HG02981 (cell line): ENCODE measurements at regions not wholly inside any gene's neighbourhood (a gene's known extent, or its start where the extent isn't known, plus 50 kb on each side); places are given as distances from the start of the nearest gene placed in this dataset.

Source experiments
- ATAC-seq: cut with Tn5 transposase; IDR thresholded peaks from one replicate; pipeline ENCODE4 v1.9.1; 2021; ENCODE audit warnings: mild to moderate bottlenecking, moderate library complexity; ENCODE audit not compliant: unreplicated experiment

DNA sequence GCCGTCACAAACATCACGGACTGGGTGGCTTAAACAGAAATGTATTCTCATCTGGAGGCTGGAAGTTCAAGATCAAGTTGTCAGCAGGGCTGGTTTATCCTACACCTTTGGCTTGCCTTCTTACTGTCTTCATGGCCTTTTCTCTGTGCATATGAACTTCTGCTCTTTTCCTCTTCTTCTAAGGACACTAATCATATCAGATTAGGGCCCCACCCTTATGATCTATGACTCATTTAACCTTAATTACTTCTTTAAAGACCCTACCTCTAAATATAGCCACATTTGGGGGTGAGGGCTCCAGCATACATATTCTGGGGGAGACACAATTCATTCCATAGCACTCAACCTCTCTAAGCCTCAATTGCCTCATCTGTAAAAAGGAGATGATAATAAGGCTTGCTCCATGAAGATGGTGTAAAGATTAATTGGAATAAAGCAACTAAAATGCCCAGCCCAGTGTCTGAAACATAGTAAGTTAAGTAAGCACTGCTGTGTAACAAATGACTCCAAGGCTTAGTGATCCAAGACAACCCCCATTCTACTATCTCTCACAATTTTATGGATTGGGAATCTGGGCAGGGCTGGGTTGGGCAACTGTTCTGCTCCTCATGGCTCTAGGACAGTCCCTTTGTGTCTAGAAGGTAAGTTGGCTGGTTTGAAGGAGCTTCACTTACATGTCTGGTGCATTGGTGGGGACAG, 119.8 kb downstream of the BANF2 start:
- ATAC-seq, result no peak

DNA sequence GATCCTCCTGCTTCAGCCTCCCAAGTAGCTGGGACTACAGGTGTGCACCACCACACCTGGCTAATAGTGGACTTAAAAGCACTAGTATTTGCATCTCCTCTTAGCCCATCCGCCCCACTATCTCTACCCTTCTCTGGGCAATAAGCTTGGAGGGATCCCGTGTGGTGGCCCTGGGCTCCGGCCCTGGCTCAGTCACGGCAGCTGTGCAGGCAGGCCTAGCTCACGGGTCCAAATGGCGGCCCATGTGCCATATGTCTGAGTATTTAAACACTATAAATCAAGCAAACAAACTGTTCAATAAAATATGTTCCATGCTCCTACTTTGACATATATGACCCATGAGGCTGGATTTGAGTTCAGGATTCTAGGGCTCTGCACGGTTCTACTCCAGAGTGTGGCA, 118.4 kb downstream of the BANF2 start:
- no peak for ATAC-seq

- ATAC-seq, result no peak
Measured at GRCh38 chr20:17816804-17817587, 117.2 kb downstream of the BANF2 start.

DNA sequence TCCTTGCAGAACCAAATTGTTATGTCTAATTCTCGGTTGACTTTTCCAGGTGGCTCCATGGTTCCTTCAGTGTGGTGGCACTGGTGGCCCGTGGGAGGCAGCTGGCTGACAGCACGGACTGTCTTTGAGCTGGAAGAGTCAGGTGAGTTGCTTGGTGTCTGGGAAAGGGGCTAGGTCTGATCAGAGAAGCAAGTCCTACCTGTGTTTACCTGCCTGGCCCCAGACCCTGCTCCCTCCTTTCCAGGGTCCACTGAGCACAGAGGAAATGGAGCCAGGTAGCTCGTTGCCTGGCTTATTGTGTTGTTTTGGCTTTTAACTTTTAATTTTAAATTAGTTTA, 111.8 kb downstream of the BANF2 start:
- ATAC-seq, result no peak

- no peak for ATAC-seq
Measured at GRCh38 chr20:17810847-17811627, 111.3 kb downstream of the BANF2 start.

GRCh38 chr20:17810062-17810631, 110.4 kb downstream of the BANF2 start:
- no peak for ATAC-seq

DNA sequence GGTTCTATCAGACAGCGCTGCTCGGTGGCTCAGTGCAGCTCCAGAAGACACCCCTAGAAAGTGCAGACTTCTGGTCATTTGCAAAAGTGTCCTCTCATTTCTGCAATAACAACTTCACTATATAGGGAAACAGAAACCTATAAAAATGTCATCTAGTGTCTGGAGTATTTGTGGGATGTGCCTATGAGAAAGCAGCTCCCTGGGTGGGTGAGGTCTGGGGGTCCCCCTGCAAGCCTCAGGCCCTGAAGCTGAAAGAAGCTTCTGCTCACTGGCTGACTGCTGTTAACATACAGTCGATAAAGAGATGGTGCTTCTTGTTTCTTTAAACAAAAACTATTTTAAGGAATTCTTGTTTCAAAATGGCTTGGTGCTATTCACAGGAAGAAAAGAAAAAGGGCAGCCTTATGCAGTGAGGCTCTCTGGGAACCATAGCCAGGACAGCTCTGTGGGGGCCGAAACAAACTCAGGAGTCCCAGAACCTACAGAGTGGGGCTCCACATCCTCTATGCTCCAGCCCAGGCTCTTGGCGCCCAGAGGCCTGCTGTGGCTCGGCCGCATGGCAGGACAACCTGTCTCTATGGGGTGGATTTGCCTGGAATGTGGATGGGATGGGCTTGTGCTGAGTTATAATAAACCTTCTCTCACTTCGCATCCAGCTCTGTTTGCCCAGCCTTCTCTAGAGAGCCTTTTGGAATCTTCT, 109.7 kb downstream of the BANF2 start:
- no peak for ATAC-seq

GRCh38 chr20:17808782-17809181, 109.0 kb downstream of the BANF2 start:
- ATAC-seq, result no peak

DNA sequence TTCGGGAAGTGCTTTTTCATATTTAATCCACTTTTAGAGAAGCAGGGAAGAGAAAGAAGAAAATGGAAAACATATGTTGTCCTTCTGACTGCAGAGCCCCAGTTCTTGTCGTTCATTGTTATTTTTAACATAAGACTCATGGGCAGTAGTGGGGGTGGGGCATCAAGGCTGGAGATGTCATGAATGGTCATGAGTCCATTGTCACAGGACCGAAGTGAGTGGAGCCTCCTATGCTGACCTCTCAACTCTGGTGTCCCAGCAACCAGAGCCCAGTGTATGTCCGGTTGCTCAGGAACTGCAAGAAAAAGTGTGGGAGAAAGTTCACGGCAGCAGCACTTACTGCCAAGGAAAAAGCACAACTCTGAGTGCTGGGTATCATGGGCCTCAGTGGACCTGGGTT, 108.6 kb downstream of the BANF2 start:
- ATAC-seq, result no peak

DNA sequence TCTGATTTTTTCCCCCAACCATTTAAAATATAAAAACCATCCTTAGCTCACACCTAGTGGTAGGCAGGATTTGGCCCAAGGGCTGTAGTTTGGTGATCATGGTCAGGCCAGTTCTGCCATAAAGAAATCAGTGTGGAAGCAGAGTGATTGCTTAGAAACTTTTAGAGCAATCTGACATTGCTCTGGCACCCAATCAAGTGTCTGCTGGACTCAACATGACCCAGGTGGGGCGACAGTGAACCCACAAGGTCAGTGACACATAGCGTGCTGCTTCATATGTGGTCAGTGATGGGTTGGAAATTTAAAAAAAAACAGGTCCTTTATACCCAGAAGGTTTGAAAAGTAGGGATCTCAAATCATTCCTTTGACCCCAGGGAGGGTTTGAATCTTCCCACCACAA, 107.9 kb downstream of the BANF2 start:
- no peak for ATAC-seq

DNA sequence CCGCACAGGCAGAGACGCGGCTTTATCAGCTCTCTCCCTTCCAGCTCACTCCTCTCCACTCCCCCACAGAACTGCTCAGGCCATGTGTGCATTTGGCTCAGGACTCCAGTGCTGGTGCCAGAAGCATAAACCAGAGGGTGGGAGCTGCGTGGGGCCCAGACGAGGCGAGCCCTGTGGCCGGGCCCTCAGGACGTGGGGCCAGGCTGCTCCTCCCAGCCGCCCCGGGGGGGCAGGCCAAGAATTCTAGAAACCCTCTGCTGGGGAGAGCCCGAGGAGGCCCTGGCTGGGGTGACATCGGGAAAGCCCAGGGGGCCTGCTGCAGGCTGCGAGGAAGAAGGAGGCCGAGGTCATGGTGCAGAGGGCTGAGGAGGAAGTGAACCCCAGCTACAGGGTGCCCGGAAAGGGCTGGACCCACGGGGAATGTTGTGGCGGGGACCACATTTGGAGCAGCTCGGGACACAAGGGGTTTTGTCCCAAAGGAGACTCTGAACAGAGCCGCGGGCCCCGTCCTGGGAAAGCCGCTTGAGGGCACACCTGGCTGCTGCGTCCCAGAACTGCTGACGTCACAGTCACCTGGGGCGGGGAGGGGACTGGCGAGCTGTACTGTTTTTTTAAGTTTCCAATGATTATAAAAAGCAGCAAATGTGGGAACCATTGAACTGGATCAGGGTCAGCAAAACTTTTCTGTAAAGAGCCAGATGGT, 107.1 kb downstream of the BANF2 start:
- no peak for ATAC-seq

DNA sequence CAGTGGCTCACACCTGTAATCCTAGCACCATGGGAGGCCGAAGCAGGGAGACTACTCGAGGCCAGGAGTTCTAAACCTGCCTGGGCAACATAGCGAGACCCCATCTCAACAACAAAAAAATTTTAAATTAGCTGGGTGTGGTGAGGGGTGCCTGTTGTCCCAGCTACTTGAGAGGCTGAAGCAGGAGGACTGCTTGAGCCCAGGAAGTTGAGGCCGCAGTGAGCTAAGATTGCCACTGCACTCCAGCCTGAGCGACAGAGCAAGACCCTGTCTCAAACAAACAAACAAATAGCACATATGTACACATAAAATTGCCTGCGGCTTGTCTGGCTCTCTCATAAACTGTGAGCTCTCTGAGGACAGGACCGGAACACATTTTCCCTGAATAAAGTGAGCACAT, 106.3 kb downstream of the BANF2 start:
- no peak for ATAC-seq

GRCh38 chr20:17803765-17804164, 104.0 kb downstream of the BANF2 start:
- ATAC-seq, result no peak

DNA sequence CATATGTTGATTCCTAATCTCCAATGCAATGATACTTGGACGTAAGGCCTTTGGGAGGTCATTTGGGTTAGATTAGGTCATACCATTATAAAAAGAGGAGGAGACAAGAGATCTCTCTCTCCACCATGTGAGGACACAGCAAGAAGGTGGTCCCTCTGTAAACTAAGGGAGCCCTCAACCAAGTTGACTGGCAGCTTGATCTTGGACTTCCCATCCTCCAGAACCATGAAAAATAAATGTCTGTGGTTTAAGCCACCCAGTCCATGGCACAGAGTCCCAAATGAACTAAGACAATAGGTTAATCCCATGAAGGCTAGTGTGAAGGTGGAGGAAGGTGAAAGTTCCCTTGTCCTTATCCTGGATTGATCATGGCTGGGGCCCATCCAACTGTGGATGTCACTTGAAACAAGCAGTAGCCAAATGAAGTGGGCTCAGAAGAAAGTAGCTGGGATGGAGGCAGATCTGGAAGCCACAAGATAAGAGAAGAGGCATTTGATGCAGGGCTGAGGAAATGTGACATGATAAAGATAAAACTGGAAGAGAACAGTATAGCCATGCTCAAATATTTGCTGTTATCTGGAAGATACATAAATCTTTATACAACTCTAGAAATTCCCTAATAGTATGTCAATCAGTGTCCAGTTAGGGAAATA, 99.9 kb downstream of the BANF2 start:
- ATAC-seq, result no peak

DNA sequence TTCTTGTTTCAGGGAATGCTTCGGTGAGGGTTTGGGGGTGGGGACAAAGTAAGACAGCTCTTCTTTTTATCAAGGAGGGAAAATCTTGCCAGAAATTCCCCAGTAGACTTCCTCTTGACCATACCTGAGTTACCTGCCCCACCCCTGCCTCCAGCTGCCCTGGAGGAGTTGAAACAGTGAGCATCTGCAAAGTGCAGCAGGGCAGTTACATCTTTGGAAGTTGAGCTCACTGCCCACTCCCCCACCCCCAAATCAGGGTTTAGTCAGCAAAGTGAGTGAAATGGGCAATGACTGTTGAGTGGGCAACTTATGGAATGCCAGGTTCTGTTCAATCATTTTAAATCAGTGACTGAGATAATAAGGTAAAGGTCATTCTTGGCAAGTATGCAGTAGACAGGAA, 98.8 kb downstream of the BANF2 start:
- ATAC-seq, result no peak

DNA sequence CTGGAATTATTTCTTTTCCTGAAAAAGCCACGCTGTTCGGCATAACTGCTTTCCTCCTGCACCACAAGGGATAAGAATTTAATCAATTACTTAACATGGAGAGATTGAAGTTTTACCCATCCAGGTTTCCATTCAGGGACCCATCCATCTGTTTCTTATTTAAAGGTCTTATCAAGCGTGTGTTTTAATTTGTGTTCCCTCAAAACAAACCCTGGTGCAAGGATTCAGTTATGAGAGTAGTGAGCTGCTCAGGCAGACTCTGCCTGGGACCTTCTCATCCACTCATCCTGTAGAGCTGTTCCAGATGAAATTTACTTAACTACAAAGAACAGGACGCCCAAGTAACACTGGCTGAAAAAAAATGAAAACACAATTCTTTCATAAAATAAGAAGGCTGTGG, 97.8 kb downstream of the BANF2 start:
- no peak for ATAC-seq

- no peak for ATAC-seq
Measured at GRCh38 chr20:17797161-17797560, 97.4 kb downstream of the BANF2 start.

DNA sequence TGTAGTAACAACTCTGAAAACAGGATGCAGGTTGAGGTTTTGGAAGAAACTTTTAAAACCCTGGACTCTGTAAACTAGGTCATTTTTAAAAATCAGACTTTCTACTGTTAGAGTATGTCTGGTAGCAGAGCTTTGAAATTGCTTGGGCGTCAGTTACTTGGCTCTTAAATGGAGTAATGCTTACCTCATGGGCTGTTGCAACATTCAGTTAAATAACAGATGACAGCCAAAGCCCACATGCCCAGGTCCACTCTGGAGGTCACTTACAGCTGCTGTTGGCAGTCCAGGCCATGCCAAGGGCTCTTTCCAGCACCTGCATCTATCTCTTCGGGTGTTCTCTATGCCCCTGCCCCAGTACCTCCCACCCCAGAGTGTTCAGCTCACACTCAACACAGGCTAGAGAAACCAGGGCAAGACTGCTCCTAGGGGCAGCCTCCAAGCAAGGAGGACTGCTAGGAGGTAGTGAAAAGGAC, 96.4 kb downstream of the BANF2 start:
- ATAC-seq, result no peak

DNA sequence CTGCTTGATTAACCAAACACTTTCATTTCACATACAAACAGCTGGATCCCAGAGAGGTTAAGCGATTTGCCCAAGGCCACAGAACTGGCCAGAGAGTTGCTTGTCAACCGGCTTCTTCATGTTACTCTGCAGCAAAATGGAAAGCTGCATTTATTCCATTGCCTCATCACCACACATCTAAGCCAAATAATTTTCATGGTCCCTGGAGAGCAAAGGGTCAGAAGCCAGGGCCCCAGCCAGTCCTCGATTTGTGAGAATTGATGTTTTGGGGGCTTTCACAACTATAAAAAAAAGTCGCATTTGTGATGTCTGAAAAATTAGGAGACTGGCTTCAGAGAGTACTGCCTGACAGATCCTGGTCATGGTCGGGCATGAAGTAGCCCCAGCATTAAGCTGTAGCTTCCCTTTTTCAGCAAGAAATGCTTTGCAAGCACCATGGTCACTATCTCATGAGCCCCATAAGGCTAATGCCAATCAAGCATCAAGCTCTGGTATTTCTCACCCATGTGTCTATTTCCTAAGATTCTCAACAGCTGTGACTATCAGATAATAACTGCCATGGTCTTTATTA, 95.8 kb downstream of the BANF2 start:
- ATAC-seq, result no peak
